HG02763 (cell line): ENCODE measurements at regions not wholly inside any gene's neighbourhood (a gene's known extent, or its start where the extent isn't known, plus 50 kb on each side); places are given as distances from the start of the nearest gene placed in this dataset.

Experiments
- ATAC-seq: cut with Tn5 transposase; IDR thresholded peaks from one replicate; pipeline ENCODE4 v1.9.1; 2021; ENCODE audit warnings: mild to moderate bottlenecking, moderate library complexity; ENCODE audit not compliant: unreplicated experiment

DNA sequence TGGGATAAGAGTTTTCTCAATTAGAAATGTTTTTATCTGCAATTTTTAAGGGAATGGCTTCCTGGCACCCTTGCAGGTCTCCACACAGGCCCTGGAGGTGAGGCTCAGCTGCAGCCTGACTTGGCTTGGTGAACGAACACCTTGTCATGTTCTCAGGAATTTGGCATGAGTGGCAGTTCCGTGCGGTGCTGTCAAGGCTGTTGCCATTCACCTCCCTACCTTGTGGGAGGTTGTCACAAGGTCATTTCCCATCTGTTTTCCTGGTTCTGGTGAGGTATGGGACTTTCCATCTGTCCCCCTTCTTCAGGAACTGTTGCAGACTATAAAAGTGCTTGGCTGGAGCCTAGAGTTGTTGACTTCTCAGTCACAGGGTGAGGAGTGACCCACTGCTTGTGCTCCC, 82.9 kb downstream of the ELOVL4 start:
- no peak for ATAC-seq

DNA sequence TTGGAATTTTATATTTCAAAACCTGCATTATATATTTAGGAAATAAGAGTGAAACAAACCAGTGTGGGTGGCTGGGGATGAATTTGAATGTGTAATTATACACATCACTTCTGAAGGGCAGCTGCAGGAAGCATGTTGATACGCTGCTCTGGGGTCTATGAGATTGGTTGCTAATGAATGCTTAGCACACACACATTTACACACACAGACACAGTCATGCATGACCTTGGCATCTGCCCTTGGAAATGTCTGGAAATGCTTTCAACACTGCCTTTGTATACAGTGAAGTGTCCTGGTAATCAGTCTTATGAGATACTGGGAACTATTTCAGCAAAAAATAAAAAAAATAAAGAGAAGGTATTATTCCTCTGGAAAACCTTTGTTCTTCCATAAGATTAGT, 83.4 kb downstream of the ELOVL4 start:
- no peak for ATAC-seq

DNA sequence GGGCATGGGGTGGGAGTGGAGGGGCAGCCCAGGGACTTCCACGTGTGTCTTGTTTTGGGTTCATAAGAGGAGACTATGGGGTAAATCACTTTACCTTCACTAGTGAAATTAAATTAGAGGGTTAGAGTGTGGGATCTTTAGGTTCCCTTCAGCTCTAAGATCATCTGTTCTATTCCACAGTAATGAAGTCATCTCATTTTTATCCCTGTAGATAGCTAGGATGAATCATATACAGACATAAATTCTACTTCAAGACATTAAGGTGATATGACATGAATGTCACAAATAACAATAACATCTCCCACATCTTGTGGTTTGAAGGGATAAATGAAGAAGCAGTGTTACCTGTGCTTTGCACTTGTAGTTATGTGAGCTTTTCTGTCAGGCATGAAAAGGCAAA, 83.8 kb downstream of the ELOVL4 start:
- ATAC-seq = no peak

DNA sequence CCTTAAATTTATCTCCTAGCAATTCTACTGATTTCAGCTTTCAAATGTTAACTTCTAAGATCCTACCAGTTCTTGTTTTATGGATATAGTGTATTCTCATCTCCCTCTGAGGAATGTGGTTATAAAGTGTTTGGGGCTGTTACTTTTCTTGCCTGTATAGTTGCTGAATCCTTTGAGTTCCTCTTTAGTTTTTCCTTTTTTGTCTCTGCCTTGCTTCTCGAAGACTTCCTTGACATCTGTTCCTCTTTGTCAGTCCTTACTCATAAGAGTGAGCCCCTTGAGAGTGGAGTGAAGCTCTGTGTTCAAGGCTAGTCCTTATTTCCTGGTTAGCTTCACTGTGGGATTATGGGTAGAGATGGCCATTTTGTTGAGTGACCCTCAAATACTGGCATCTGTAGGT, 84.6 kb downstream of the ELOVL4 start:
- no peak for ATAC-seq

DNA sequence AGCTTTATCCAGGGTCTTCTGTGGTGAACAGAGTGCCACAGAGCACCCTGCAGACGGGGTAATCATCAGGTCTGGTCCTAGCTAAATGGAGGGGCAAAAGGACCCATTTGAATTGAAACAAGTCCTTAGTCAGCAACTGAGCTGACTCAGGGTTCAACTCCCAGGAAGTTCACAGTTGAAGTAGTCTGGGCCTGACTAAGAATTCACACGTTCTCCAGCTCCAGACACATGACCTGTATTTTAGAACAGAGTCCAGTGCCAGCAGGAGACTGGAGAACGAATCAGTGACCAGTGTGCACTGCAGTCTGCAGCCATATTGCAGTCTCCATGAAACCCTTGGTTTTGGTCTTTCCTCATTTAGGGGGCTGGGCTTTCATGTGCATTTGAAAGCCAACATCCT, 85.2 kb downstream of the ELOVL4 start:
- no peak for ATAC-seq

DNA sequence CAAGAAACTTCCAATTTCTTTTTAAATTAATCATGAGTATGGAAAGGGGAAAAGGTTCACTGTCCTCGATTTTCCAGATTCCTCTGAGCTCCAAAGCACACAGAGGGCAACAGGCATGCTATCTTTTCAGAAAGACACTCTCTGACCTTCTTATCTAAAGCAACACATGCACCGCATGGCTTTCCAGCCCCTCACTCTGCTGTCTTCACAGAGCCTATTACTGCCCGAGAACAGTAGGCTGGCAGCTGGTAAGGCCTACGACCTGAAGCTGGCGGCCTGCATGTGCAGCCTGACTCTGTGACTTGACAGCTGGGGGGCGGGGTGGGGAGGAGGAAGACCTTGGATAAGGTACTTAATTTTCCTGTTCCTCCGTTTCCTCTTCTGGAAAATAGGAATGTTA, 86.3 kb downstream of the ELOVL4 start:
- no peak for ATAC-seq

DNA sequence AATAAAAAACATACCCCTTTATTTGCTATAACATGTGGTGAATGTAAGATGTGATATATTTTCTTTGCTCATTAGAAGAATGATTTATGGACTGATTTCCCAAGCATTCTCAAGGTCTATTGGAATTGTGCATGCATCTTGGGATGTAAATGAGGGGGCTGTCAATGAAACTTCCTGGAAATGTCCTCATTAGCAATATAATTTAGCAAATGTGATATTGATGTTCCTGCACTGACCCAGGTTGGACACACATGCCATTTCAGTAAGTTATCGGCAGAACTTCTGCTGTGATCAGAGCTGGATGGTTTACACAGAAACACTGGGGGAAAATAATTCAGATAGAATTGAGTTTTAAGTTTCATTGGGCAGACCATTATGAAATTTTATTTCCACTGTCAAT, 99.9 kb downstream of the ELOVL4 start:
- ATAC-seq = no peak

DNA sequence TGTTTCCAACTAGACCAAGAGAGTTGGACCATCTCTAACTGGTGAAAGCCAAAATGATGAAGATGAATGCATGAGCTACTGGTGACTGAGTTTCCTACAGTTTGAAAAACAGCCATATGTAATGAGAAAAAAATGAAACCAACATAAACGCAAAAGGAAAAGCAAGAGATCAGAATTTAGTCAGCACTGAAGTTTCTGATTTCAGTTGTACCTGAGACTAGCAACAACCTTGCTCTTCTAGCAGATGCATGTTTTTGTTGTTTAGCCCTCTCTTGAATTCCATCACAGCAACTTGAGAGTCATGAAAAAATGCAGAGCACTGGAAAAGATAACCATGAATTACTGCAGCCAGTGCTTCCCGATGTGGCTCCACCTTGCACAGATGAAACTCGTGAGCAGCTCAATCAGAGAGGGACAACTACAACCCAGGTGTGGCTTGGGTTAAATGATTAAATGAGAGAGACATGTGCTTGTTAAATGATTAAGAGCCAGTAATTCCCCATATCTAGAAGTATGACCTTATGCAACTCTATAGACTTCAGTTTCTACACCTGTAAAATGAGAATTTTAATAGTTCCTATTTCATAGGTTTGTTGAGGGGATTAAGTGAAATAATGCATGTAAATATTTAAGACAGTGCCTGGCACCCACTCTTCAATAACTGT, 104.8 kb downstream of the ELOVL4 start:
- peak; percentile 51 for ATAC-seq

DNA sequence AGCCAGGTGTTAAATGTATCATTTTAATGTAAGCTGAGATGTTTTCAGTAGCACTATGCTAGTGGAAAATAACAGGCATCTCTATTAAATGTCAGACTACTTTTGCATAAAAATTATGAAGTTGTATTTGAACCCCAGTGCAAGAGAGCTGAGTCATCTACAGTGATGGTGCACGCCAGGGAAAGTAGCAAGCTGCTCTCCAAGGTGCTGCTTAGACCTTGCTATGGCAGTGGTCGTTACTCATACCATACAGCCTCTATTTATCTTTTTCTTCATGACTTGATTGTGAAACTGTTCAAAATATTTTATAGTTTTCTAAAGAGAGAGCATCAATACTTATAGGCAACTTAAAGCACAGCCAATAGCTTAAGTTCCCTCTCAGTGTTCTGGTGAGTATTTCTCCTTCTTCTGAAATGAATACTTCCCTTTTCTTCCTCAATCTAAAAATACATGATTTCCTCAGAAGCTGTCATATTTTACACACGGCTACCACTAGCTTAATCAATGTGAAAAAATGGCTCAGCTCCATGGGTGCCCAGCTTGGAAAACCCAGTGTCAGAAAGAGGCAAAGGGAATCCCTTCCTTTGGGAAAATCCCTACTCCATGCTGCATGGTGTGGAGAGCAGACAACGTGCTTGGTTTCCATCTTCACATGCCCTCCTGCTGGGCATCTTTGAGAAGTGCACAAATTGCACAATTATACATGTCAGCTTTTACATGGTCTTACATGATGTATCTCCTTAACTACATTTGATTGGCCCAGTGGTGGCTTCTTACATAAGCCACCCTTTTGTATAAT, 105.6 kb downstream of the ELOVL4 start:
- peak; percentile 29 for ATAC-seq

DNA sequence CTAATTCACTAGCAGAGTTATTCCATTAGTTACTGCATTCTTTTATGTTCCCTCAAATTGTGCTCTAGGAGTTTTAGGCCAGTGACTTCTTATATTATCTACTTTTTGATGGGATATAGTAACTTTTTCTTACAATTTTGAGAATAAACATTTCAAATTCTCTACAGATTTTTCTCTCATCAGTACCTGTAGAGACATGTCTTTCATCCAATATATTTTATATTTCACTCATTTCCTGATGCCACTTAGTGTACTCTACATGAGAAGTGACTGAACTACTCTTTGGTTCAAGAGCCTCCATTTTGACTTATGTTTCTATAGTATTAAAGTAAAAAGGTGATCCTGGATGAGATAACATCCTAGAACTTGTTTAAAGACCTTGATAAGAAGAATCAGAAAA, 108.5 kb downstream of the ELOVL4 start:
- no peak for ATAC-seq

DNA sequence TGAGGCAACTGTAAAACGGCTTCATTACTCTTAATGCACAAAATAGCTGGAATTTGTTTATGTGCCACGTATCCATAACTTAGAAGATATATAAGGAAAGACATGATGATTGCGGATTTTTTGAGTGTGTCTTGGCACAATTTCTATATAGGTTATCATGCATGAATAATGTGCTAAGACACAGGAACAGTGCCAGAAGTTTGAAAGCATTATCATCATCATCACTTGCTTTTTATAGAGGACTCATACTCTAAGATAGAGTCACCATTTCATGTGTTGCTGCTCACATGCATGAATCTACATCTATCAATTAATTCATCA, 113.4 kb downstream of the ELOVL4 start:
- no peak for ATAC-seq

DNA sequence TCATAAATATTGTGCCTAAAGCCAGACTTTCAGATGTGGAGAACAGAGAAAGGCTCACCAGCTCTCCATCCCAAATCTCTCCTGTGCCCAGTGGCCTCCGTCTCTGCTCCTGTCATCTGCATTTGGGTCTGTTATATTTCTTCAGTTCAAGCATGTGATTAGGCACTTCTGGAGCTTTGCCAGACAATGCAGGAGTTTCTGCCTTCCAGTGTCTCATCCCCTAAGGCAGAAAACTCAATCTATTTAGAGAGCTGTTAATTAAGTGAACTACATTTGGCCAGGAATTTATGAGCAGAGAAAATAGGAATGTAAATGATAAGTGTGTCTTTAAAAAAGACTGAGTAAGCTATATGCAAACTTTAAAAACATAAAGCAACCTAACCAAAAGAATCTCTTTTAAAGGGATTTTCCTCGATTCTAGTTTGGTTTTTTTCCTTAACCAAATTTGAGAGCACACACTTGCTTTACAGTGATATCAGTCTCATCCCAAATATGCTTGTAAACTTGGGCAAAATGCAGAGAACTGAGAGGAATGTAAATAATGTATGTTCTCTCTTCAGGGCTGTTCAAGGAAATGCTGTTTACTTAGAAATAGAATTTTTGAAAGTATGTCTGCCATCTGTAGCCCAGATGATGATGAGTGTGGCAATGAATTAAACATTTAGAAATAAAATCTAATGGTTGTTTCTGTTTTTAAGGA, 113.9 kb downstream of the ELOVL4 start:
- no peak for ATAC-seq

DNA sequence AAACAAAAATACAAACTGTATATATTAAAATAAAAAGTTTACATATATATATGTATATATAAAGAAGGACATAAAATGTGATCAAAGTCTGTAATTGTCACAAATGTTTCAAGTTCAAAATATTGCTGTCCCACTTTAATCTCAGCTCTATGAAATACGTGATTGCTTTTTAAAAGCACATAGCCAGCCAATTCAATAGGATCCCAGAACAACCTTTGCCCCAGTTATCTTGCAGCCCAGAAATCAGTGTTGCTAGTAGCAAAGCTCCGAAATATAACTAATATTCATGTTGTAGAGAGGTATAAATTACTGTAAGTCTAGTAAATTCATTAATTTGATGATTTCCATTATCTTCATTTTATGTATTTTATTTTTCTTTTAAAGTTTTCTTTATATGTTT, 114.6 kb downstream of the ELOVL4 start:
- ATAC-seq = no peak

DNA sequence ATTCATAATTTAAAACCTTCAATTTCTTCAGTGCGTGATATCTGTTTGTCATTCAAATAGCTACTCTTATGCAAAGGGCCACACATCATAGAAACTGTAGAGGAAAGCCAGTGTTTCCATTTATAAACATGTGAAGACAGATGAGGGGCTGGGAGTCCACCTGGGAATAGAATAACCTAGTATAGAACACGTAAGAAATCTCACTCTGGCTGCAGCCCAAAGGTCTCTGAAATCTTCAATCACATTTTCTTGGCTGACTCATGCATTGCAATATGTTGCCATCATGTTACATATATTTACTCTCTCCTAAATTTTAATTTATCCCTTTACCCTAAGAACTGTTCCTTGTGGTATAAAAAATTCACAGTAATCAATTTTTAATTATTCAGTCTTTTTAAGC, 123.2 kb downstream of the ELOVL4 start:
- no peak for ATAC-seq

DNA sequence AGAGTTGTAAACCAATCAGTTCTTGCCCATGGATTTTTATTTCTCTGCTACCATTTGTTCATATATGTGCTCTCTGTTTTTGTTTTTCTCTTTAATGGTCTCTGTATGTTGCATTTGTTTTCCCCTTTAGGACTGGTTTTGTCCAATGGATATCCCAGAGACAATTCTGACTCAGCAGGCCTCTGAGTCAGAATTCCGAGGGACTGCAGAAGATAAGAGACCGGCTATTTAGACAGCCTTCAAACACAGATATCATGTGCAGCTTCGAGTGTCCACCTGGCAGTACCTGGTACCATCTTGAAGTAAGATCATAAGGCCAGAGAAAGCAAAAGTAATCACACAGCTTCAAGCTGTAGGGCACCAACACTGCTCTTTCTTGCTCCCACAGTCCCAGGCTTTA, 125.5 kb downstream of the ELOVL4 start:
- ATAC-seq = no peak

DNA sequence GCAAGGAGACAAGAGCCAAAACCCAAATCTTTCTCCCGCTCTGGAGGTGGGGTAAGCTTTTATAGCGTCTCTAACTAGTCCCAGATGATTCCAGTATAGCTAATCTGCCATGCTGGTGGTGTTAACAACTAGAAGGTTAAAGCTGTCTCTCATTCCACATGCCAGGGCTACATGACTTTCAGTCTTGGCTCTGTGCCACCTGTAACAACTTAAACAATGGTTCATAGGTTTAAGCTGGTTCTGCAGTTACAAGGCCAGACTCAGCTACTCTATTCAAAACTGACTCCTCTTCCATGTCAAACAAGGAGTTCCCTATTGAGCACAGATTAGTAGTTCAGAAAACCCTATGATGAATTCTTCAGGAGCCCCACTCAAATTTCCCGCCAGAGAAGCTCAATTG, 128.9 kb downstream of the ELOVL4 start:
- no peak for ATAC-seq

DNA sequence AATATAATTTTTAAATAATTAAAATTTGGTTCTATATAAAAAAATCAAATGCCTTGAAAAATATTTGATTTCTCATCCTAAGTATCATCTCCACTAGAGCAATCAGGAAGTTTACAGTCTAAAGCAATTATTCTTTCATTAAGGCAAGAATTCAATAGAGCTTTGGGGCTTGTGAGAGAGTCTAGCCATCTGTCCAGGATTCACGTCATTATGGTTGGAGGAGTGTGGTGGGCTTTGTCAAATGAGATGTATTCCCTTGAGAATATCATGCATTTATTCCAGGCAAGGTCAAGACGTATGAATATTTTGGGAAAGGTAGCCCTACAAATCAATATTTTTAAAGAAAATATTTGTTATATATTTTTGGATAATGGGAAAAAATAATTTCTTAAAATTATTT, 132.4 kb downstream of the ELOVL4 start:
- ATAC-seq = no peak

DNA sequence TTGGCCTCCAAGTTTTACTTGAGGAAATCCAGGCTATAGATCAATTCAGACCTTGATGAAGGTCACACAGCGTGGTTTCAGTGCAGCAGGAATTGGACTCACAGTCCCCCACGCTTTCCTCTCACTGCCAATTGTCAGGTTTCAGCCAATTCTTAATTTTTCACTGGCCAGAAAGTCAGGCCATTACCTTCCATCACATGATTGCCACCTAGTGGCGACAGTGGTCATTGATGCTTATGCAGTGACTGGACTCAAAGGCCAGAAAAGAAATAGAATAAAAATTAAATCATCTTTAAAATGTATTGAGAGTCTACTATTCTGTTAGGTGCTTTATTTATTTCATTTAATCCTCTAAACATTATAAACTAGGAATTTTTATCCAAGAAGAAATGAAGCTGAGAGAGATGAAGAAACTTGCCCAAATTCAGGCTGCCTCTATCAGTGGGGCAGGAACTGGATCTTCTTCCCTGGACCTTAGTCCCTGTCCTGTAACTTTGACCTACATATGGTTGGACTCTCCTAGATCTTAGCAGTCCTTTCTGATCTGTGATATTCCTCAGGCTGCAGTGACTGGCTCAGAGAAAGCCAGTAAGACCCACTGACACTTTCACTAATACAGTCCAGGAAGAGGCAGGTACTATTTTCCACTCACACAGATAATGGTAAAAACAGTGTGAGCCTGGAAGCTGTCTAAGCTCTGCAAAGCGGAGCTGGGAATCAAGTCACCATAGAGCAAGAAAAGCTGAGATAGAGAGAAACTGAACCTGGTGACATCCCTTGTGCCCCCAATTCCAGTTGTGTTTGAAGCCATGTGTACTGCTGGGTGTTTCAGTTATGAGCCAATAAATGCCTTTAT, 133.3 kb downstream of the ELOVL4 start:
- peak; percentile 95 for ATAC-seq

DNA sequence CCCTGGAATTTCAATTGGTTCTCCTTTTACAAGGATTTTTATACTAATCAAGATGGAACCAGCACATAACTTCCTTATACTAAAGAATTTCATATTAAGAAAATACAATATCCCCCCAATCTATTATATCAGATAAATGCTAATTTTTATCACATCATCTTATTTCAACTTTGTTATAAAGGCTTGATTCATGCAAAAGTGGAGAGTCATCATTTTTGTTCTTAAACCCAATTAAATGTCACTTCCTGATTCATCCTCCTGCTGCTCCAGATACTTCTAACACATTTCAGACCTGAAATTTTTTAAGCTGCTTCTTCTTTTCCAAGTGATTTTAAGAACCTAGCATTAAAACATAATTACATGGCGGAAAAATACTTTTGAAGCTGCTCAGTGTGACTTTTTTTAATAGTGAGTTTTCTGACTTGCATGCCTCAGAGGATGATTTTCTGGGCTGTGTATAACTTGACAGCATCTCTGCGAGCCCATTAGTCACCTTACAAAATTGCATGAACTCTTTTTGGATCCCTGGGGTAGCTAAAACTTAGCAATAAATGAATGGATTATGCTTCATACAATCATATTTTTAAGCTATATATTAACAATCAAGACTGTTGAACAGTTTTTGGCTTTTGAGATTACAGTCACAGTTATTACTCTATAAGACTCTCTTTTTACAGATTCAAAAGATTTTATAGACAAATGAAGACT, 134.1 kb downstream of the ELOVL4 start:
- no peak for ATAC-seq

DNA sequence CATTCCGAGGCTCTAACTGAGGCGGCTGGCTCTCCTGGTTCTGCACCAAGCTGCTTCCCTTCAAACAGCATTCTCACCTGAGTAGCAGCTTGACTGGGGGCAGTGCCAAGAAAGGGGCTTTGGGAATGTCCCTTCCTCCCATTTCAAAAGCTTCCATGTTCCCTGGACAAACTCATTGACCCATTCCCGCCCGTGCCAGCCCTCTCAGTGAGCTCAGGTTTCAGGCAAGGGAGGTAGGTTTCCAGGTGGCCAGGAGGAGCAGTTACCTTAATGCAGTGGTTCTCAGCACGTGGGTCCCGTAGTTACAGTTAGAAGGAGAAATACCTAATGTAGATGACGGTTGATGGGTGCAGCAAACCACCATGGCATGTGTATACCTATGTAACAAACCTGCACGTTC, 135.2 kb downstream of the ELOVL4 start:
- no peak for ATAC-seq

DNA sequence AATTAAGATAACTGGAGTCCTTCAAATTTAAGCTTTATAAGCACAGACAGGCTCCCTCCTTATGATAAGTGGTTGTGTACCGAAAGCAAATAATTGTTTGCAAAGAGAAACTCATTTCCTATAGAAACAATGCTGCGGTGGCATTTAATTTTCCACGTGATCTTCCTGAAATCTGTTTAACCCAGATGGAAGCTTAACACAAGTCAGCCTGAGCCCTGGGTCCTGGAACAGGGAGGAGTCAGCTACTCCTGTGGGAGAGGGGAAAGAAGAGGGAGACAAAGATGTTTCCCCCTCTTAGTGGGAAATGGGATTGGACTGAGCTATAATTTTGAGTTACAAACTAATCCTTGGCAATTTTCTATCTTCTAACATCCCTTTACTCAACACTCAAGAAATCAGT, 136.5 kb downstream of the ELOVL4 start:
- no peak for ATAC-seq
